ENCODE measurements at regions not wholly inside any gene's neighbourhood (a gene's known extent, or its start where the extent isn't known, plus 50 kb on each side); places are given as distances from the start of the nearest gene placed in this dataset.

DNA sequence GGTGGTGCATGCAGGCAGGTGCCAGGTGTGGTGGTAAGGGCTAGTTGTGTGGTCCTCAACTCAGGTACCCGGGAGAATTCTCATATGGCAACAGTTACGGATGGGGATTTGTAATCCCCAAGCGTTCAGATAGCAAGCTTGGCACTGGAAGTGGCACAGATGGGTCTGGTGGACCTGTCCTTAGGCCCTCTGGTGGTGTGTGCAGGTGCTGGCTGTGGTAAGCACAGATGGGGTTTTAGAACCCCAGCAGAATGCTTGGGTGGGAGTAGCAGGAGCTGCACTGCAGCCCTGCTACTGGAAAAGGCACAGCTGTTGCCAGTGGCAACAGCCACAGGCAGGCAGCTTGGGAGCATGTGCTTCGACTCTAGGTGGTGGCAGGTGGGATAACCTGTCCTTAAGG is 948.2 kb upstream of the FAM98A start:
- TF ChIP-seq, protein P1, sequence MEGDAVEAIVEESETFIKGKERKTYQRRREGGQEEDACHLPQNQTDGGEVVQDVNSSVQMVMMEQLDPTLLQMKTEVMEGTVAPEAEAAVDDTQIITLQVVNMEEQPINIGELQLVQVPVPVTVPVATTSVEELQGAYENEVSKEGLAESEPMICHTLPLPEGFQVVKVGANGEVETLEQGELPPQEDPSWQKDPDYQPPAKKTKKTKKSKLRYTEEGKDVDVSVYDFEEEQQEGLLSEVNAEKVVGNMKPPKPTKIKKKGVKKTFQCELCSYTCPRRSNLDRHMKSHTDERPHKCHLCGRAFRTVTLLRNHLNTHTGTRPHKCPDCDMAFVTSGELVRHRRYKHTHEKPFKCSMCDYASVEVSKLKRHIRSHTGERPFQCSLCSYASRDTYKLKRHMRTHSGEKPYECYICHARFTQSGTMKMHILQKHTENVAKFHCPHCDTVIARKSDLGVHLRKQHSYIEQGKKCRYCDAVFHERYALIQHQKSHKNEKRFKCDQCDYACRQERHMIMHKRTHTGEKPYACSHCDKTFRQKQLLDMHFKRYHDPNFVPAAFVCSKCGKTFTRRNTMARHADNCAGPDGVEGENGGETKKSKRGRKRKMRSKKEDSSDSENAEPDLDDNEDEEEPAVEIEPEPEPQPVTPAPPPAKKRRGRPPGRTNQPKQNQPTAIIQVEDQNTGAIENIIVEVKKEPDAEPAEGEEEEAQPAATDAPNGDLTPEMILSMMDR (conservative IDR thresholded peaks at IDR 0.05; ENCODE audit: low read length): no peak
- TF ChIP-seq EZH2phosphoT487 (IDR thresholded peaks at IDR 0.05; ENCODE audit: borderline replicate concordance): no peak
